ENCODE measurements at regions not wholly inside any gene's neighbourhood (a gene's known extent, or its start where the extent isn't known, plus 50 kb on each side); places are given as distances from the start of the nearest gene placed in this dataset.

GRCh38 chr18:56115071-56116015, 523.0 kb downstream of the TXNL1 start:
- no peak for DNase-seq

GRCh38 chr18:56112984-56113383, 525.0 kb upstream of the TCF4 start:
- DNase-seq, result no peak

- no peak for DNase-seq
These were observed 524.2 kb upstream of the TCF4 start for GRCh38 chr18:56112013-56112749.

- DNase-seq, result no peak
These were observed 521.8 kb upstream of the TCF4 start for GRCh38 chr18:56109757-56110156.

GRCh38 chr18:56108478-56109367, 520.7 kb upstream of the TCF4 start:
- DNase-seq, result no peak

GRCh38 chr18:56107821-56108477, 520.0 kb upstream of the TCF4 start:
- no peak for DNase-seq

GRCh38 chr18:56100090-56100722, 512.2 kb upstream of the TCF4 start:
- DNase-seq, result no peak

GRCh38 chr18:56097621-56098020, 509.6 kb upstream of the TCF4 start:
- no peak for DNase-seq

- DNase-seq, result no peak
These were observed 508.9 kb upstream of the TCF4 start for GRCh38 chr18:56096861-56097260.

- DNase-seq, result no peak
These were observed 501.7 kb upstream of the TCF4 start for GRCh38 chr18:56089612-56090258.

- DNase-seq, result no peak
These were observed 498.8 kb upstream of the TCF4 start for GRCh38 chr18:56086786-56087185.

GRCh38 chr18:56086176-56086575, 498.2 kb upstream of the TCF4 start:
- no peak for DNase-seq

- no peak for DNase-seq
These were observed 497.6 kb upstream of the TCF4 start for GRCh38 chr18:56085551-56085950.

GRCh38 chr18:56083523-56084287, 495.7 kb upstream of the TCF4 start:
- no peak for DNase-seq

- DNase-seq, result no peak
These were observed 495.1 kb upstream of the TCF4 start for GRCh38 chr18:56083097-56083521.

GRCh38 chr18:56076723-56077122, 488.7 kb upstream of the TCF4 start:
- DNase-seq, result no peak

GRCh38 chr18:56068701-56069100, 480.7 kb upstream of the TCF4 start:
- DNase-seq, result no peak

- no peak for DNase-seq
These were observed 480.1 kb upstream of the TCF4 start for GRCh38 chr18:56067969-56068671.

GRCh38 chr18:56067214-56067894, 479.4 kb upstream of the TCF4 start:
- DNase-seq, result no peak

Data from RPMI8226 (cell line).